ENCODE measurements at regions not wholly inside any gene's neighbourhood (a gene's known extent, or its start where the extent isn't known, plus 50 kb on each side); places are given as distances from the start of the nearest gene placed in this dataset.

GRCh38 chr7:46626691-46627310, 705.7 kb upstream of the IGFBP3 start:
- no peak for TF ChIP-seq CTCF (IDR thresholded peaks at IDR 0.05)

GRCh38 chr7:46626261-46626660, 705.2 kb upstream of the IGFBP3 start:
- no peak for TF ChIP-seq CTCF (IDR thresholded peaks at IDR 0.05)

- no peak for TF ChIP-seq CTCF (IDR thresholded peaks at IDR 0.05)
These were observed 704.0 kb upstream of the IGFBP3 start for GRCh38 chr7:46625032-46625431.

- TF ChIP-seq CTCF (IDR thresholded peaks at IDR 0.05), result no peak
These were observed 701.2 kb upstream of the IGFBP3 start for GRCh38 chr7:46622251-46622650.

GRCh38 chr7:46619723-46620310, 698.7 kb upstream of the IGFBP3 start:
- no peak for TF ChIP-seq CTCF (IDR thresholded peaks at IDR 0.05)

GRCh38 chr7:46616636-46617035, 695.6 kb upstream of the IGFBP3 start:
- TF ChIP-seq CTCF (IDR thresholded peaks at IDR 0.05), result no peak

GRCh38 chr7:46613551-46613950, 692.5 kb upstream of the IGFBP3 start:
- TF ChIP-seq CTCF (IDR thresholded peaks at IDR 0.05), result no peak

GRCh38 chr7:46613116-46613515, 692.0 kb upstream of the IGFBP3 start:
- TF ChIP-seq CTCF (IDR thresholded peaks at IDR 0.05), result no peak

Measured in LNCAP (cell line).